HCT116 (cell line): ENCODE measurements at regions not wholly inside any gene's neighbourhood (a gene's known extent, or its start where the extent isn't known, plus 50 kb on each side); places are given as distances from the start of the nearest gene placed in this dataset.

Source experiments
- ATAC-seq: fragments of 200-7000 bp; cut with Tn5 transposase; 2 replicates; pipeline ENCODE4 v1.9.1; 2020; ENCODE audit warnings: mild to moderate bottlenecking, moderate library complexity
- BruUV-seq: library from RNA; stranded (reverse); fragments of 400-500 nt; replicated peaks from 2 replicates; lab custom pipeline; 2021; lab: Mats Ljungman, UMichigan
- CTCF ChIA-PET: fragments of 300-600 bp; sonication (Branson Sonifier 250); formaldehyde crosslinking; loops from one replicate; lab custom pipeline; 2021; ENCODE audit warnings: antibody characterized with exemption; lab: Charles Lee
- POLR2A ChIA-PET: fragments of 300-600, 350-600 bp; sonication (Branson Sonifier 250); formaldehyde crosslinking; loops from one replicate; lab custom pipeline; 2021; ENCODE audit warnings: antibody characterized with exemption; lab: Charles Lee
- RAD21 ChIA-PET, 2 experiments: fragments of 300-600 bp; sonication (Branson Sonifier 250); formaldehyde crosslinking; loops; one replicate each; lab custom pipeline; 2023; ENCODE audit warnings: low total read pairs in 2 of 2; ENCODE audit not compliant: uncharacterized antibody in 2 of 2, unreplicated experiment in 2 of 2, low non-redundant PET in 1 of 2; lab: Charles Lee
- DNase-seq: peaks from one replicate; pipeline ENCODE4 v3.0.0-alpha.2; 2010; ENCODE audit warnings: low read depth, low spot score
- H2AFZ ChIP-seq: fragments of 200-600 bp; shearing (Covaris generic), sonication (generic); 2 replicates; pipeline ENCODE4 v1.6.1; 2017; ENCODE audit warnings: low read depth, mixed run types, mixed read lengths, antibody characterized with exemption, low read length; ENCODE audit not compliant: poor library complexity, severe bottlenecking
- H3K27ac ChIP-seq: 2 replicates; pipeline ENCODE4 v1.5.1; 2012; ENCODE audit warnings: low read depth, low read length
- H3K27me3 ChIP-seq: fragments of 200-600 bp; sonication (generic); 2 replicates; pipeline ENCODE4 v1.6.1; 2016; ENCODE audit warnings: mixed run types, low read length, mixed read lengths; ENCODE audit not compliant: insufficient read depth
- H3K36me3 ChIP-seq, 2 experiments: fragments of 200-500 bp in 1 of 2; fragments of 200-600 bp in 1 of 2; sonication (Bioruptor generic) in 1 of 2; sonication (generic) in 1 of 2; 2 replicates each; pipeline versions ENCODE4 v1.5.1 to v1.6.1; 2014 to 2016; ENCODE audit warnings: low read length in 2 of 2, inconsistent platforms in 1 of 2, mixed read lengths in 1 of 2, mixed run types in 1 of 2; ENCODE audit not compliant: insufficient read depth in 2 of 2, control insufficient read depth in 1 of 2
- H3K4me1 ChIP-seq, 2 experiments: fragments of 200-600 bp in 1 of 2; sonication (generic) in 1 of 2; 2 replicates each; pipeline versions ENCODE4 v1.5.1 to v1.6.1; 2012 to 2017; ENCODE audit warnings: low read length in 2 of 2, inconsistent platforms in 1 of 2, mild to moderate bottlenecking in 1 of 2, mixed read lengths in 1 of 2, mixed run types in 1 of 2, moderate library complexity in 1 of 2; ENCODE audit not compliant: insufficient read depth in 2 of 2, control insufficient read depth in 1 of 2
- H3K4me2 ChIP-seq: fragments of 200-600 bp; sonication (generic); 2 replicates; pipeline ENCODE4 v1.6.1; 2017; ENCODE audit warnings: mixed run types, low read length, mixed read lengths
- H3K4me3 ChIP-seq, 2 experiments: fragments of 200-600 bp in 1 of 2; sonication (generic) in 1 of 2; replicated peaks in 1 of 2; 2 replicates each; pipeline ENCODE4 v1.5.1; 2011 to 2016; ENCODE audit warnings: low read length in 2 of 2, control low read depth in 1 of 2, low read depth in 1 of 2, mild to moderate bottlenecking in 1 of 2, mixed read lengths in 1 of 2, mixed run types in 1 of 2
- H3K79me2 ChIP-seq: fragments of 200-600 bp; sonication (generic); 2 replicates; pipeline ENCODE4 v1.6.1; 2017; ENCODE audit warnings: mild to moderate bottlenecking, mixed run types, low read length, moderate library complexity, mixed read lengths; ENCODE audit not compliant: insufficient read depth
- H3K9ac ChIP-seq: fragments of 200-600 bp; sonication (generic); 2 replicates; pipeline ENCODE4 v1.6.1; 2016; ENCODE audit warnings: low read length, mixed read lengths
- H3K9me2 ChIP-seq: fragments of 200-600 bp; sonication (generic), shearing (Covaris generic); 2 replicates; pipeline ENCODE4 v1.6.1; 2017; ENCODE audit warnings: mixed run types, mild to moderate bottlenecking, moderate library complexity; ENCODE audit not compliant: insufficient read depth
- H3K9me3 ChIP-seq, 2 experiments: fragments of 200-500 bp in 1 of 2; fragments of 200-600 bp in 1 of 2; sonication (Bioruptor generic) in 1 of 2; sonication (generic) in 1 of 2; 2 replicates each; pipeline ENCODE4 v1.6.1; 2014 to 2017; ENCODE audit warnings: low read length in 2 of 2, mixed read lengths in 2 of 2, inconsistent platforms in 1 of 2, low read depth in 1 of 2, mild to moderate bottlenecking in 1 of 2, mixed run types in 1 of 2, moderate library complexity in 1 of 2; ENCODE audit not compliant: control insufficient read depth in 1 of 2, insufficient read depth in 1 of 2
- H4K20me1 ChIP-seq: fragments of 200-600 bp; sonication (generic), shearing (Covaris generic); 2 replicates; pipeline ENCODE4 v1.6.1; 2017; ENCODE audit warnings: mixed run types, mild to moderate bottlenecking, moderate library complexity; ENCODE audit not compliant: insufficient read depth
- CBX3 ChIP-seq: IDR thresholded peaks from 2 replicates; pipeline ENCODE4 v1.6.1; 2012; ENCODE audit warnings: low read depth
- CEBPB ChIP-seq: IDR thresholded peaks from 2 replicates; pipeline ENCODE4 v1.6.1; 2012; ENCODE audit warnings: low read depth
- CTCF ChIP-seq, 3 experiments: fragments of 200-600 bp in 1 of 3; sonication (generic) in 1 of 3; IDR thresholded peaks in 2 of 3; conservative IDR thresholded peaks in 1 of 3; 2 replicates each; pipeline ENCODE4 v1.5.1; 2012 to 2017; ENCODE audit warnings: low read depth in 2 of 3, low read length in 2 of 3, antibody characterized with exemption in 1 of 3, borderline replicate concordance in 1 of 3, control low read depth in 1 of 3, mild to moderate bottlenecking in 1 of 3, mixed read lengths in 1 of 3, mixed run types in 1 of 3, moderate library complexity in 1 of 3; ENCODE audit not compliant: insufficient read depth in 1 of 3
- EGR1 ChIP-seq: IDR thresholded peaks from 2 replicates; pipeline ENCODE4 v1.6.1; 2012; ENCODE audit warnings: low read depth
- ELF1 ChIP-seq: IDR thresholded peaks from 2 replicates; pipeline ENCODE4 v1.6.1; 2012; ENCODE audit warnings: low read depth, borderline replicate concordance
- EZH2 ChIP-seq: fragments of 200-600 bp; sonication (generic); IDR thresholded peaks from 2 replicates; pipeline ENCODE4 v1.6.1; 2017; ENCODE audit warnings: antibody characterized with exemption, mixed run types
- EZH2phosphoT487 ChIP-seq: fragments of 200-600 bp; IDR thresholded peaks from 2 replicates; pipeline ENCODE4 v1.6.1; 2018; ENCODE audit warnings: antibody characterized with exemption, borderline replicate concordance
- JUND ChIP-seq: IDR thresholded peaks from 2 replicates; pipeline ENCODE4 v1.6.1; 2012
- POLR2A ChIP-seq: IDR thresholded peaks from 2 replicates; pipeline ENCODE4 v1.7.0; 2011; ENCODE audit warnings: borderline replicate concordance; ENCODE audit not compliant: insufficient read depth, insufficient read length; ENCODE audit errors: extremely low read depth
- POLR2AphosphoS5 ChIP-seq: IDR thresholded peaks from 2 replicates; pipeline ENCODE4 v1.6.1; 2011; ENCODE audit warnings: mild to moderate bottlenecking, low read depth, low read length, moderate library complexity
- RAD21 ChIP-seq: IDR thresholded peaks from 2 replicates; pipeline ENCODE4 v1.6.1; 2012; ENCODE audit warnings: low read depth, mild to moderate bottlenecking
- REST ChIP-seq: IDR thresholded peaks from 2 replicates; pipeline ENCODE4 v1.6.1; 2012; ENCODE audit warnings: low read depth
- SIN3A ChIP-seq: IDR thresholded peaks from 2 replicates; pipeline ENCODE4 v1.6.1; 2012; ENCODE audit warnings: low read depth
- SP1 ChIP-seq: IDR thresholded peaks from 2 replicates; pipeline ENCODE4 v1.6.1; 2012; ENCODE audit warnings: low read depth
- SRF ChIP-seq: IDR thresholded peaks from 2 replicates; pipeline ENCODE4 v1.6.1; 2012; ENCODE audit warnings: low read depth
- TCF7L2 ChIP-seq: IDR thresholded peaks from 2 replicates; pipeline ENCODE4 v1.7.0; 2011; ENCODE audit warnings: borderline replicate concordance, inconsistent platforms; ENCODE audit not compliant: insufficient read depth, insufficient read length; ENCODE audit errors: extremely low read depth
- intact Hi-C: fragments of 100-400 bp; cut with micrococcal nuclease; formaldehyde crosslinking; loops from 2 replicates; pipeline ENCODE4 v1.10.0; 2022

- Histone ChIP-seq H3K9ac (no peak overlapping the region), H3K27ac (no peak overlapping the region), H3K4me3 (no peak overlapping the region), H4K20me1 (no peaks in the 10 kb centered on the region), H3K4me1 (peaks cover 0 to 9% of the 10 kb centered on the region in 2 experiments; a peak in 2 of 4 replicates), H3K4me2 (no peak overlapping the region)
- intact Hi-C loops = loop anchor here (5.0 kb wide), 1 partner anchor 1516 kb away; the partner anchor contains the start of gene LDAF1
- RAD21 ChIA-PET = no interaction called here
- TF ChIP-seq CEBPB (no peak), REST (no peak), CBX3 (no peak), POLR2A (no peak), POLR2AphosphoS5 (no peak), EZH2phosphoT487 (no peak), EGR1 (no peak), SRF (no peak), SIN3A (no peak), JUND (no peak), ELF1 (no peak), RAD21 (no peak), EZH2 (no peak), SP1 (no peak), TCF7L2 (no peak), CTCF (IDR thresholded peaks at IDR 0.05 in 2 of 3, conservative IDR thresholded peaks at IDR 0.05 in 1 of 3; ENCODE audit: borderline replicate concordance in 1 of 3, insufficient read depth in 1 of 3, low read depth in 2 of 3, low read length in 2 of 3) (no peak)
- TF ChIP-seq, all 23 proteins: peak for 0
- Histone ChIP-seq H2AFZ (no peak overlapping the region), H3K27me3 (peaks cover 37% of the 10 kb centered on the region), H3K79me2 (no peaks in the 10 kb centered on the region), H3K36me3 (no peaks in the 10 kb centered on the region), H3K9me3 (no peaks in the 10 kb centered on the region), H3K9me2 (no peaks in the 10 kb centered on the region)
- no peak for DNase-seq
- BruUV-seq = no TSS peak
- ATAC-seq = no peak
- CTCF ChIA-PET = interaction anchor here (1.5 kb wide), 1 partner anchor 10 kb away, joined by 4 read pairs; no protein-coding TSS in a partner anchor
- POLR2A ChIA-PET = no interaction called here
Observed at GRCh38 chr16:22672830-22673210, 141.1 kb upstream of the HS3ST2 start.
